ENCODE measurements at regions not wholly inside any gene's neighbourhood (a gene's known extent, or its start where the extent isn't known, plus 50 kb on each side); places are given as distances from the start of the nearest gene placed in this dataset.

- TF ChIP-seq RFX5 (IDR thresholded peaks at IDR 0.05) (no peak), CTCF (IDR thresholded peaks at IDR 0.05) (no peak), HOXA7 (CRISPR knock-in tag; IDR thresholded peaks at IDR 0.05) (no peak)
Measured at GRCh38 chr13:69618838-69619237, 488.8 kb upstream of the ATXN8OS start.
